CD8-positive, alpha-beta memory T cell (primary cell): ENCODE measurements at regions not wholly inside any gene's neighbourhood (a gene's known extent, or its start where the extent isn't known, plus 50 kb on each side); places are given as distances from the start of the nearest gene placed in this dataset.
"Not testable (repeated sequence)": the region's sequence is repeated elsewhere in the genome, so short reads cannot be mapped to it uniquely, and the experiment has no call there.

Experiments used
- CTCF ChIA-PET: fragments of 350-600 bp; sonication (Branson Sonifier 250); formaldehyde crosslinking; loops from one replicate; lab custom pipeline; 2021; ENCODE audit warnings: antibody characterized with exemption; lab: Charles Lee
- POLR2A ChIA-PET: fragments of 350-600 bp; sonication (Branson Sonifier 250); formaldehyde crosslinking; loops from one replicate; lab custom pipeline; 2021; ENCODE audit warnings: antibody characterized with exemption; lab: Charles Lee
- DNase-seq, 5 donors: peaks; one replicate each; pipeline versions ENCODE4 v3.0.0 to v3.0.0-alpha.2; 2020 to 2022; ENCODE audit warnings: mixed read lengths in 1 of 5
- H3K27ac ChIP-seq: one replicate; pipeline ENCODE4 v1.7.0; 2013; ENCODE audit warnings: low read depth, mild to moderate bottlenecking, low read length, moderate library complexity
- H3K27me3 ChIP-seq: 2 replicates; pipeline ENCODE4 v1.7.0; 2013; ENCODE audit warnings: low read length, mild to moderate bottlenecking; ENCODE audit not compliant: insufficient read depth, poor library complexity, severe bottlenecking
- H3K36me3 ChIP-seq: 2 replicates; pipeline ENCODE4 v1.7.0; 2013; ENCODE audit warnings: mild to moderate bottlenecking, low read length, moderate library complexity; ENCODE audit not compliant: insufficient read depth
- H3K4me1 ChIP-seq: 2 replicates; pipeline ENCODE4 v1.7.0; 2013; ENCODE audit warnings: mild to moderate bottlenecking, low read length, moderate library complexity; ENCODE audit not compliant: insufficient read depth
- H3K4me3 ChIP-seq: 2 replicates; pipeline ENCODE4 v1.7.0; 2013; ENCODE audit warnings: mild to moderate bottlenecking, low read length
- H3K9me3 ChIP-seq: 2 replicates; pipeline ENCODE4 v1.7.0; 2013; ENCODE audit warnings: mild to moderate bottlenecking, low read length
- H3K27ac Mint-ChIP-seq, 8 donors: one replicate each; pipeline ENCODE4 v1.8.0; 2020 to 2021; ENCODE audit warnings: mixed read lengths in 8 of 8, mild to moderate bottlenecking in 6 of 8, inconsistent platforms in 3 of 8, moderate library complexity in 3 of 8
- H3K27me3 Mint-ChIP-seq, 2 donors: one replicate each; pipeline ENCODE4 v1.8.0; 2020 to 2021; ENCODE audit warnings: mixed read lengths in 2 of 2, mild to moderate bottlenecking in 1 of 2, moderate library complexity in 1 of 2
- H3K36me3 Mint-ChIP-seq, 3 donors: one replicate each; pipeline ENCODE4 v1.8.0; 2020 to 2021; ENCODE audit warnings: mixed read lengths in 3 of 3, inconsistent platforms in 1 of 3, mild to moderate bottlenecking in 1 of 3
- H3K4me1 Mint-ChIP-seq, 3 donors: one replicate each; pipeline ENCODE4 v1.8.0; 2020 to 2021; ENCODE audit warnings: mixed read lengths in 3 of 3, inconsistent platforms in 1 of 3, mild to moderate bottlenecking in 1 of 3
- H3K4me3 Mint-ChIP-seq, 7 donors: one replicate each; pipeline ENCODE4 v1.8.0; 2020 to 2021; ENCODE audit warnings: mixed read lengths in 7 of 7, mild to moderate bottlenecking in 6 of 7, moderate library complexity in 4 of 7, inconsistent platforms in 2 of 7
- H3K9me3 Mint-ChIP-seq, 5 donors: one replicate each; pipeline ENCODE4 v1.8.0; 2020 to 2022; ENCODE audit warnings: mixed read lengths in 5 of 5, mild to moderate bottlenecking in 3 of 5, moderate library complexity in 2 of 5, inconsistent platforms in 1 of 5

- H3K27me3 Mint-ChIP-seq, POLR2A ChIA-PET, H3K27ac Mint-ChIP-seq, DNase-seq, H3K9me3 ChIP-seq, H3K36me3 ChIP-seq, H3K36me3 Mint-ChIP-seq, H3K4me1 Mint-ChIP-seq, H3K4me3 ChIP-seq, H3K4me1 ChIP-seq, H3K27ac ChIP-seq, CTCF ChIA-PET, H3K27me3 ChIP-seq, H3K4me3 Mint-ChIP-seq, H3K9me3 Mint-ChIP-seq: not testable (repeated sequence)
These were observed 63.1 kb downstream of the TRIM43 start for GRCh38 chr2:95654897-95655296.

GRCh38 chr2:95656553-95656952, 64.8 kb downstream of the TRIM43 start:
- H3K4me3 Mint-ChIP-seq, DNase-seq, H3K27ac Mint-ChIP-seq, H3K4me1 ChIP-seq, H3K27ac ChIP-seq, H3K27me3 ChIP-seq, H3K4me3 ChIP-seq, CTCF ChIA-PET, H3K9me3 Mint-ChIP-seq, H3K9me3 ChIP-seq, H3K4me1 Mint-ChIP-seq, POLR2A ChIA-PET, H3K36me3 ChIP-seq, H3K27me3 Mint-ChIP-seq, H3K36me3 Mint-ChIP-seq: not testable (repeated sequence)

- H3K4me1 ChIP-seq, H3K27ac Mint-ChIP-seq, H3K27me3 ChIP-seq, H3K9me3 Mint-ChIP-seq, H3K36me3 ChIP-seq, H3K4me1 Mint-ChIP-seq, H3K4me3 Mint-ChIP-seq, POLR2A ChIA-PET, DNase-seq, H3K36me3 Mint-ChIP-seq, H3K4me3 ChIP-seq, H3K27me3 Mint-ChIP-seq, H3K27ac ChIP-seq, CTCF ChIA-PET, H3K9me3 ChIP-seq: not testable (repeated sequence)
These were observed 66.1 kb downstream of the TRIM43 start for GRCh38 chr2:95657937-95658336.

- H3K36me3 Mint-ChIP-seq, CTCF ChIA-PET, DNase-seq, H3K4me3 Mint-ChIP-seq, H3K27ac Mint-ChIP-seq, POLR2A ChIA-PET, H3K4me1 Mint-ChIP-seq, H3K27me3 ChIP-seq, H3K27ac ChIP-seq, H3K36me3 ChIP-seq, H3K9me3 ChIP-seq, H3K4me3 ChIP-seq, H3K4me1 ChIP-seq, H3K9me3 Mint-ChIP-seq: not testable (repeated sequence)
- H3K27me3 Mint-ChIP-seq, result peaks cover 7 to 18% of the 10 kb centered on the region in 2 donors
These were observed 69.2 kb downstream of the TRIM43 start for GRCh38 chr2:95660766-95661562.

GRCh38 chr2:95663471-95664441, 72.0 kb downstream of the TRIM43 start:
- CTCF ChIA-PET, DNase-seq, H3K9me3 Mint-ChIP-seq, H3K27ac ChIP-seq, H3K36me3 Mint-ChIP-seq, H3K27me3 ChIP-seq, POLR2A ChIA-PET, H3K36me3 ChIP-seq, H3K4me1 Mint-ChIP-seq, H3K4me3 Mint-ChIP-seq, H3K9me3 ChIP-seq, H3K27ac Mint-ChIP-seq, H3K4me1 ChIP-seq, H3K4me3 ChIP-seq: not testable (repeated sequence)
- H3K27me3 Mint-ChIP-seq, result peaks cover 9 to 20% of the 10 kb centered on the region in 2 donors

- CTCF ChIA-PET, H3K4me1 ChIP-seq, DNase-seq, H3K9me3 ChIP-seq, H3K4me3 Mint-ChIP-seq, H3K4me3 ChIP-seq, H3K9me3 Mint-ChIP-seq, H3K27ac Mint-ChIP-seq, H3K36me3 Mint-ChIP-seq, H3K27ac ChIP-seq, H3K27me3 ChIP-seq, POLR2A ChIA-PET, H3K36me3 ChIP-seq: not testable (repeated sequence)
- peaks cover 7 to 12% (median 9%) of the 10 kb centered on the region in 3 donors for H3K4me1 Mint-ChIP-seq
- H3K27me3 Mint-ChIP-seq, result peaks cover 11 to 22% of the 10 kb centered on the region in 2 donors
These were observed 74.8 kb downstream of the TRIM43 start for GRCh38 chr2:95666636-95667035.

- CTCF ChIA-PET, result no interaction called here
- Histone ChIP-seq H3K27ac (no peak overlapping the region), H3K4me3 (no peak overlapping the region), H3K4me1 (no peaks in the 10 kb centered on the region), H3K36me3 (no peaks in the 10 kb centered on the region), H3K9me3 (no peaks in the 10 kb centered on the region), H3K27me3 (no peaks in the 10 kb centered on the region)
- Mint-ChIP-seq H3K4me3 (no peak overlapping the region), H3K27me3 (peaks cover 8 to 21% of the 10 kb centered on the region in 2 donors), H3K9me3 (peaks cover 0 to 2% (median 0%) of the 10 kb centered on the region in 5 donors), H3K27ac (no peak overlapping the region), H3K4me1 (peaks cover 7 to 12% (median 9%) of the 10 kb centered on the region in 3 donors), H3K36me3 (no peaks in the 10 kb centered on the region)
- no peak for DNase-seq
- POLR2A ChIA-PET, result no interaction called here
These were observed 75.7 kb downstream of the TRIM43 start for GRCh38 chr2:95667480-95667879.

- DNase-seq, H3K36me3 ChIP-seq, POLR2A ChIA-PET, H3K9me3 Mint-ChIP-seq, H3K4me1 ChIP-seq, H3K27ac ChIP-seq, H3K9me3 ChIP-seq, H3K36me3 Mint-ChIP-seq, CTCF ChIA-PET, H3K4me3 ChIP-seq, H3K27me3 ChIP-seq, H3K4me3 Mint-ChIP-seq: not testable (repeated sequence)
- Mint-ChIP-seq H3K27me3 (peaks cover 6 to 17% of the 10 kb centered on the region in 2 donors), H3K27ac (peak overlapping the region in 3 of 8 donors; percentile 0 to 64 (median 5)), H3K4me1 (peaks cover 7 to 12% (median 9%) of the 10 kb centered on the region in 3 donors)
These were observed 77.1 kb downstream of the TRIM43 start for GRCh38 chr2:95668934-95669333.
